WTC11 (cell line): ENCODE measurements at regions not wholly inside any gene's neighbourhood (a gene's known extent, or its start where the extent isn't known, plus 50 kb on each side); places are given as distances from the start of the nearest gene placed in this dataset.

Experiments
- ATAC-seq: fragments of 200-7000 bp; cut with Tn5 transposase; 2 replicates; pipeline ENCODE4 v1.10.0; 2021; ENCODE audit warnings: mild to moderate bottlenecking, moderate library complexity
- CTCF ChIA-PET: fragments of 300-600 bp; sonication (Branson Sonifier 250); formaldehyde crosslinking; loops from one replicate; lab custom pipeline; 2021; ENCODE audit warnings: antibody characterized with exemption; lab: Charles Lee
- POLR2A ChIA-PET: fragments of 350-600 bp; sonication (Branson Sonifier 250); formaldehyde crosslinking; loops from one replicate; lab custom pipeline; 2021; ENCODE audit warnings: antibody characterized with exemption; lab: Charles Lee
- DNase-seq: peaks from one replicate; pipeline ENCODE4 v3.0.0; 2021; ENCODE audit warnings: low spot score
- H3K27ac Mint-ChIP-seq: 2 replicates; pipeline ENCODE4 v1.8.0; 2021; ENCODE audit warnings: mixed read lengths
- H3K27me3 Mint-ChIP-seq: 2 replicates; pipeline ENCODE4 v1.8.0; 2021; ENCODE audit warnings: low read depth, mild to moderate bottlenecking, moderate library complexity, mixed read lengths
- H3K36me3 Mint-ChIP-seq: 2 replicates; pipeline ENCODE4 v1.8.0; 2021; ENCODE audit warnings: mixed read lengths
- H3K4me1 Mint-ChIP-seq: 2 replicates; pipeline ENCODE4 v1.8.0; 2022; ENCODE audit warnings: mixed read lengths
- H3K4me3 Mint-ChIP-seq: 2 replicates; pipeline ENCODE4 v1.8.0; 2021; ENCODE audit warnings: mild to moderate bottlenecking, moderate library complexity, mixed read lengths
- H3K9me3 Mint-ChIP-seq: 2 replicates; pipeline ENCODE4 v1.8.0; 2021; ENCODE audit warnings: mixed read lengths
- GRHL2 ChIP-seq: fragments of 250-450 bp; sonication (Bioruptor Pico); IDR thresholded peaks from 2 replicates; pipeline ENCODE4 v1.8.0; 2022; ENCODE audit warnings: mild to moderate bottlenecking, moderate library complexity; ENCODE audit not compliant: insufficient replicate concordance, severe bottlenecking
- JUN ChIP-seq: sonication (generic); formaldehyde crosslinking; IDR thresholded peaks from 2 replicates; pipeline ENCODE4 v1.8.0; 2023; ENCODE audit warnings: mild to moderate bottlenecking, missing genetic modification reagents
- OVOL2 ChIP-seq: fragments of 250-450 bp; sonication (Bioruptor Pico); IDR thresholded peaks from 2 replicates; pipeline ENCODE4 v1.9.0; 2021; ENCODE audit warnings: mild to moderate bottlenecking, borderline replicate concordance
- RELA ChIP-seq: sonication (generic); formaldehyde crosslinking; IDR thresholded peaks from 2 replicates; pipeline ENCODE4 v1.8.1; 2022; ENCODE audit warnings: missing genetic modification reagents, mild to moderate bottlenecking, borderline replicate concordance
- TCF7 ChIP-seq: sonication (generic); formaldehyde crosslinking; IDR thresholded peaks from 2 replicates; pipeline ENCODE4 v1.8.0; 2022; ENCODE audit warnings: mild to moderate bottlenecking, low read depth, missing genetic modification reagents, moderate library complexity
- USF2 ChIP-seq: sonication (generic); formaldehyde crosslinking; IDR thresholded peaks from 2 replicates; pipeline ENCODE4 v1.8.1; 2023; ENCODE audit warnings: mild to moderate bottlenecking, missing genetic modification reagents, moderate library complexity
- ZBTB21 ChIP-seq: sonication (generic); formaldehyde crosslinking; IDR thresholded peaks from 2 replicates; pipeline ENCODE4 v1.8.1; 2023; ENCODE audit warnings: mild to moderate bottlenecking, missing genetic modification reagents, borderline replicate concordance
- ZNF219 ChIP-seq: sonication (generic); formaldehyde crosslinking; IDR thresholded peaks from 2 replicates; pipeline ENCODE4 v1.8.0; 2023; ENCODE audit warnings: missing genetic modification reagents, mild to moderate bottlenecking, borderline replicate concordance
- ZNF416 ChIP-seq: fragments of 250-450 bp; sonication (Bioruptor Pico); IDR thresholded peaks from 2 replicates; pipeline ENCODE4 v1.9.0; 2021; ENCODE audit warnings: mild to moderate bottlenecking, inconsistent platforms
- ZNF425 ChIP-seq: fragments of 250-450 bp; sonication (Bioruptor Pico); conservative IDR thresholded peaks from 2 replicates; pipeline ENCODE4 v1.9.0; 2021; ENCODE audit warnings: mild to moderate bottlenecking
- ZNF671 ChIP-seq: fragments of 250-450 bp; sonication (Bioruptor Pico); IDR thresholded peaks from 2 replicates; pipeline ENCODE4 v1.8.0; 2021; ENCODE audit warnings: mild to moderate bottlenecking
- TF ChIP-seq, protein P1 (sequence below): sonication (generic); formaldehyde crosslinking; IDR thresholded peaks from 2 replicates; pipeline ENCODE4 v1.8.0; 2023; ENCODE audit warnings: missing genetic modification reagents, mild to moderate bottlenecking, borderline replicate concordance
- TF ChIP-seq, protein P2 (sequence below): fragments of 250-450 bp; sonication (Bioruptor Pico); IDR thresholded peaks from 2 replicates; pipeline ENCODE4 v2.1.2; 2022; ENCODE audit warnings: mild to moderate bottlenecking, moderate library complexity
- TF ChIP-seq, protein P3 (sequence below): sonication (generic); formaldehyde crosslinking; IDR thresholded peaks from 2 replicates; pipeline ENCODE4 v1.8.1; 2022; ENCODE audit warnings: mild to moderate bottlenecking, moderate library complexity, missing genetic modification reagents
- TF ChIP-seq, protein P4 (sequence below): sonication (generic); formaldehyde crosslinking; conservative IDR thresholded peaks from 2 replicates; pipeline ENCODE4 v1.8.1; 2023; ENCODE audit warnings: mild to moderate bottlenecking, low read depth, missing genetic modification reagents, moderate library complexity

- ATAC-seq (no peak), DNase-seq (no peak)
- H3K4me1 Mint-ChIP-seq = peaks cover 11% of the 10 kb centered on the region
- peaks cover 5% of the 10 kb centered on the region; the same call in 1 of the 2 replicates for H3K9me3 Mint-ChIP-seq
- no peak overlapping the region for H3K4me3 Mint-ChIP-seq
- ChIA-PET POLR2A (no interaction called here), CTCF (no interaction called here)
- no peaks in the 10 kb centered on the region for H3K27me3 Mint-ChIP-seq
- H3K27ac Mint-ChIP-seq = no peak overlapping the region
- TF ChIP-seq ZBTB21 (CRISPR knock-in tag) = no peak
- no peak for TF ChIP-seq ZNF416 (CRISPR knock-in tag)
- TF ChIP-seq, protein P1, sequence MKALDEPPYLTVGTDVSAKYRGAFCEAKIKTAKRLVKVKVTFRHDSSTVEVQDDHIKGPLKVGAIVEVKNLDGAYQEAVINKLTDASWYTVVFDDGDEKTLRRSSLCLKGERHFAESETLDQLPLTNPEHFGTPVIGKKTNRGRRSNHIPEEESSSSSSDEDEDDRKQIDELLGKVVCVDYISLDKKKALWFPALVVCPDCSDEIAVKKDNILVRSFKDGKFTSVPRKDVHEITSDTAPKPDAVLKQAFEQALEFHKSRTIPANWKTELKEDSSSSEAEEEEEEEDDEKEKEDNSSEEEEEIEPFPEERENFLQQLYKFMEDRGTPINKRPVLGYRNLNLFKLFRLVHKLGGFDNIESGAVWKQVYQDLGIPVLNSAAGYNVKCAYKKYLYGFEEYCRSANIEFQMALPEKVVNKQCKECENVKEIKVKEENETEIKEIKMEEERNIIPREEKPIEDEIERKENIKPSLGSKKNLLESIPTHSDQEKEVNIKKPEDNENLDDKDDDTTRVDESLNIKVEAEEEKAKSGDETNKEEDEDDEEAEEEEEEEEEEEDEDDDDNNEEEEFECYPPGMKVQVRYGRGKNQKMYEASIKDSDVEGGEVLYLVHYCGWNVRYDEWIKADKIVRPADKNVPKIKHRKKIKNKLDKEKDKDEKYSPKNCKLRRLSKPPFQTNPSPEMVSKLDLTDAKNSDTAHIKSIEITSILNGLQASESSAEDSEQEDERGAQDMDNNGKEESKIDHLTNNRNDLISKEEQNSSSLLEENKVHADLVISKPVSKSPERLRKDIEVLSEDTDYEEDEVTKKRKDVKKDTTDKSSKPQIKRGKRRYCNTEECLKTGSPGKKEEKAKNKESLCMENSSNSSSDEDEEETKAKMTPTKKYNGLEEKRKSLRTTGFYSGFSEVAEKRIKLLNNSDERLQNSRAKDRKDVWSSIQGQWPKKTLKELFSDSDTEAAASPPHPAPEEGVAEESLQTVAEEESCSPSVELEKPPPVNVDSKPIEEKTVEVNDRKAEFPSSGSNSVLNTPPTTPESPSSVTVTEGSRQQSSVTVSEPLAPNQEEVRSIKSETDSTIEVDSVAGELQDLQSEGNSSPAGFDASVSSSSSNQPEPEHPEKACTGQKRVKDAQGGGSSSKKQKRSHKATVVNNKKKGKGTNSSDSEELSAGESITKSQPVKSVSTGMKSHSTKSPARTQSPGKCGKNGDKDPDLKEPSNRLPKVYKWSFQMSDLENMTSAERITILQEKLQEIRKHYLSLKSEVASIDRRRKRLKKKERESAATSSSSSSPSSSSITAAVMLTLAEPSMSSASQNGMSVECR = no peak
- TF ChIP-seq ZNF219 (CRISPR knock-in tag) = no peak
- TF ChIP-seq TCF7 (CRISPR knock-in tag) = no peak
- TF ChIP-seq, protein P2, sequence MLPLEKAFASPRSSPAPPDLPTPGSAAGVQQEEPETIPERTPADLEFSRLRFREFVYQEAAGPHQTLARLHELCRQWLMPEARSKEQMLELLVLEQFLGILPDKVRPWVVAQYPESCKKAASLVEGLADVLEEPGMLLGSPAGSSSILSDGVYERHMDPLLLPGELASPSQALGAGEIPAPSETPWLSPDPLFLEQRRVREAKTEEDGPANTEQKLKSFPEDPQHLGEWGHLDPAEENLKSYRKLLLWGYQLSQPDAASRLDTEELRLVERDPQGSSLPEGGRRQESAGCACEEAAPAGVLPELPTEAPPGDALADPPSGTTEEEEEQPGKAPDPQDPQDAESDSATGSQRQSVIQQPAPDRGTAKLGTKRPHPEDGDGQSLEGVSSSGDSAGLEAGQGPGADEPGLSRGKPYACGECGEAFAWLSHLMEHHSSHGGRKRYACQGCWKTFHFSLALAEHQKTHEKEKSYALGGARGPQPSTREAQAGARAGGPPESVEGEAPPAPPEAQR (CRISPR knock-in tag) = no peak
- TF ChIP-seq, protein P3, sequence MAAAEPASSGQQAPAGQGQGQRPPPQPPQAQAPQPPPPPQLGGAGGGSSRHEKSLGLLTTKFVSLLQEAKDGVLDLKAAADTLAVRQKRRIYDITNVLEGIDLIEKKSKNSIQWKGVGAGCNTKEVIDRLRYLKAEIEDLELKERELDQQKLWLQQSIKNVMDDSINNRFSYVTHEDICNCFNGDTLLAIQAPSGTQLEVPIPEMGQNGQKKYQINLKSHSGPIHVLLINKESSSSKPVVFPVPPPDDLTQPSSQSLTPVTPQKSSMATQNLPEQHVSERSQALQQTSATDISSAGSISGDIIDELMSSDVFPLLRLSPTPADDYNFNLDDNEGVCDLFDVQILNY = no peak
- no peak for TF ChIP-seq OVOL2 (CRISPR knock-in tag)
- no peak for TF ChIP-seq GRHL2 (CRISPR knock-in tag)
- no peak for TF ChIP-seq ZNF425 (CRISPR knock-in tag)
- no peak for TF ChIP-seq ZNF671 (CRISPR knock-in tag)
- TF ChIP-seq RELA = no peak
- TF ChIP-seq USF2 (CRISPR knock-in tag) = no peak
- no peak for TF ChIP-seq JUN (CRISPR knock-in tag)
- TF ChIP-seq, protein P4, sequence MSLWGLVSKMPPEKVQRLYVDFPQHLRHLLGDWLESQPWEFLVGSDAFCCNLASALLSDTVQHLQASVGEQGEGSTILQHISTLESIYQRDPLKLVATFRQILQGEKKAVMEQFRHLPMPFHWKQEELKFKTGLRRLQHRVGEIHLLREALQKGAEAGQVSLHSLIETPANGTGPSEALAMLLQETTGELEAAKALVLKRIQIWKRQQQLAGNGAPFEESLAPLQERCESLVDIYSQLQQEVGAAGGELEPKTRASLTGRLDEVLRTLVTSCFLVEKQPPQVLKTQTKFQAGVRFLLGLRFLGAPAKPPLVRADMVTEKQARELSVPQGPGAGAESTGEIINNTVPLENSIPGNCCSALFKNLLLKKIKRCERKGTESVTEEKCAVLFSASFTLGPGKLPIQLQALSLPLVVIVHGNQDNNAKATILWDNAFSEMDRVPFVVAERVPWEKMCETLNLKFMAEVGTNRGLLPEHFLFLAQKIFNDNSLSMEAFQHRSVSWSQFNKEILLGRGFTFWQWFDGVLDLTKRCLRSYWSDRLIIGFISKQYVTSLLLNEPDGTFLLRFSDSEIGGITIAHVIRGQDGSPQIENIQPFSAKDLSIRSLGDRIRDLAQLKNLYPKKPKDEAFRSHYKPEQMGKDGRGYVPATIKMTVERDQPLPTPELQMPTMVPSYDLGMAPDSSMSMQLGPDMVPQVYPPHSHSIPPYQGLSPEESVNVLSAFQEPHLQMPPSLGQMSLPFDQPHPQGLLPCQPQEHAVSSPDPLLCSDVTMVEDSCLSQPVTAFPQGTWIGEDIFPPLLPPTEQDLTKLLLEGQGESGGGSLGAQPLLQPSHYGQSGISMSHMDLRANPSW (CRISPR knock-in tag) = no peak
- H3K36me3 Mint-ChIP-seq = no peaks in the 10 kb centered on the region
These were observed 369.6 kb upstream of the AZI2 start for GRCh38 chr3:28718074-28718849.
